ENCODE measurements at regions not wholly inside any gene's neighbourhood (a gene's known extent, or its start where the extent isn't known, plus 50 kb on each side); places are given as distances from the start of the nearest gene placed in this dataset.
"Not testable (repeated sequence)": the region's sequence is repeated elsewhere in the genome, so short reads cannot be mapped to it uniquely, and the experiment has no call there.

DNA sequence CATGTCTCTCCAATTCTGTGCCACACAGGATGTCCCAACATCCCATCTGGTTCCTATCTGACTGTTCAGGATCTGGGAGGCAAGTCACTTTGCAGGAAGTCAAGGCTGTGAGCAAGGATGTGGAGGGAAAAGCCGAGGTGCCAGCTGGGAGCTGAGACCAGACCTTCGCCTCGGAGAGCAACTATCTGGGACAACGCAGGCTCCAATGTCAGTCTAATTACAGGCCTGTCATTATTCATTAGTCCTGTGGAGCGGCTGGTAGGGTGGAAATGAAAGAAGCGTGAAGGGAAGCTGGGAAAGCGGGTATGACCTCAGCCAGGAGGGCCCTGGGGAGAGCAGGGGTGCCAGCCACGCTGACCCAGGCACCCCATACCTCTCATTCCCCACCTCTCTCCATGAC is 147.3 kb downstream of the UNC5CL start:
- peak; percentile 39 for DNase-seq (ENCODE audit: low spot score)
- intact Hi-C loops (cut with DNase I): no loop called here

DNA sequence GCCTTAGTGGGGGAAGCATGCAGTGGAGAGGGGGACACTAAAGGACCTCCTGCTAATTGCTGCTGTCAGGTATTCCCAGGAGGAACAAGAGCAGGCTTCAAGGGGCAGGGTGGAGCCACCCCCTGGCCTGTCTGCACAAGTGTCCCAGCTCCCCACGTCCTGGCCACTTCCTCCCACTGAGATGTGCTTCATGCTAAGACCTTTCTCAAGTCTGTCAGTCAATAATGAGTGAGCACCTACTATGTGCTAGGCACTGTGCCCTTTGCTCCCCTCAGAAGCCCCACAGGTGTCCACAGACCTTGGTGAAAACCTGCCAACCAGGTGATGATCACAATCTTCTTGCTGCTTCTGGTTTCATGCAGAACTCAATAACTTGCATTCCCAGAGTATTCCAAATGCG is 147.9 kb downstream of the UNC5CL start:
- intact Hi-C loops (cut with DNase I): no loop called here
- DNase-seq (ENCODE audit: low spot score): no peak

DNA sequence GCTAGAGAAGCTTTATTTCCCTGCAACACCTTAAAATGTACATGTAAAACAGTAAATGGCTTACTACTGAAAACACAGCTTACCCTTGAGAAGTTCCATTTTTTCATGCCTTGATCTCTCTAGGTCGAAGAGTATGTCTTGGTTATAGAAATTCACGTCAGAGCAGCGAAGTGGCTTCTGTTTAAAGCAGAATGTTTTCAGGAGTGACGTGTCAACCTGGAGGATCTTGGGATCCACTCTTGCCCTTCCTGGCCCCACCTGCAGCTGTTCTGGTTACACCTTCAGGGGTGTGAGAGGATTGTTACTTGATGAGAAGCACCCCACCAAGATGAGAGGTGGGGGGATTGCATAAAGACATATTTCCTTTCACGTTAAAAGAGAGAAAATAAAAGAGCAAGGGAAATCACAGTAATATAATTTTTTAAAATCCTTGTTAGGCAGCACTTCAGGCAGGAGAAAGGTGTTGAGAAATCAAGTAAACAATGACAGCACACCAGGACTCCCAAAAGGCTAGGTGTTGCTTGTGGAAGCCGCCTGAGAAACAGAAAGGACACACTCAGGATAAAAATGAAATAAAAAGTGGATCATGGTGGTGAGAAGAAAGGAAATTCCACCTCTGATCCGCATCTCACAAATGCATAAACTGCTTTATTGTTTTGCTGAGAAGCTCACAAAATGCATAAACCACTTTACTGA is 149.7 kb downstream of the UNC5CL start:
- DNase-seq (ENCODE audit: low spot score): peak; percentile 10
- intact Hi-C loops (cut with DNase I): no loop called here

DNA sequence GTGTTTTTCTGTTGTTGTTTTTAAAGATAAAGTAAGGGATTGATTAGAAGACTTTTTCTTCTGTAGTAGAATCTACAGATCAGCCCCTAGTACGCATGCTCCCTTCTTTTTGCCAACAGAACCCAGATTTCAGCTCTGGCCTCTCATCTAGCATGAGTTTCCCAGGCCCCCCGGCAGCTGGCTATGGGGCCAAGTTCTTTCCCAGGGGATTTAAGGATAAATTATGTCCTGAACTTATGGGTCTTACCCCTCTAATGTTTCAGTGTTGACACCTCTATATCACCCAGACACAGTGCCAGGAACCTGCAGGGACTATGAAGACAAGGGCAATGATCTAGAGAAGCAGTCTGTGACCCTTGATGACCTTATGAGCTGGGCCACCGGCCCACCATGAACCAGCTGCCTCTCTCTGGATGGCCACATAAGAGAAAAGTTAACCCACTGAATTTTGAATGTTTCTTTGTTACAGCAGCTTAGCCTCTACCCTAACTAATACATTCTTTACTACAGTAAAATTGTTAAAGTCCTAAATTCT is 150.5 kb downstream of the UNC5CL start:
- no peak for DNase-seq (ENCODE audit: low spot score)

DNA sequence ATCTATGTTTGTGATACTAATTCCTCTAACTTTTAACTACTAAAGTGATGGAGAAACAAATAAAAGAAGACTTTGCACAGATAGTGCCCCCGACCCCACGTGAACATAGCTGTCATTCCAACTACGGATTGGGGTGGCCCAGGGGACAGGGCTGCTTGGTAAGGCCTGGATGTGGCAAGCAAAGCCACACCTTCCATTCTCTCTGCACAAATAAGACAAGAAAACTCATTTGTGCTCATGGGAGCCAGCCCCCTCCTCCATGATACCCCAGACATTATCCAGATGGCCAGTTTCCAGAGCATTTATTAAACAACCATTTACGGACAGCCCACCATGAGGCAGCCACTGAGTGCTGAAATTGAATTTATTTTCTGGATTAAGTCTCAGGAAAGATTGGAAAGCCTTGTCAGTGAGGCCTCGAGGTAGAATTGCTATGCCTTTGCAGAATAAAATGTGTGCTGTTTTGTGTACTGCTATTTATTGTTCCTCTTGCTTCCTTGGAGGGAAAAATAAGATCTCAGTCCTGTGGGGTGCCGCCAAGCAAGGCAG is 151.2 kb downstream of the UNC5CL start:
- DNase-seq (ENCODE audit: low spot score): no peak
- intact Hi-C loops (cut with DNase I): no loop called here

More for the DNA sequence above, 150.5 kb downstream of the UNC5CL start:
- intact Hi-C loops (cut with DNase I): no loop called here

DNA sequence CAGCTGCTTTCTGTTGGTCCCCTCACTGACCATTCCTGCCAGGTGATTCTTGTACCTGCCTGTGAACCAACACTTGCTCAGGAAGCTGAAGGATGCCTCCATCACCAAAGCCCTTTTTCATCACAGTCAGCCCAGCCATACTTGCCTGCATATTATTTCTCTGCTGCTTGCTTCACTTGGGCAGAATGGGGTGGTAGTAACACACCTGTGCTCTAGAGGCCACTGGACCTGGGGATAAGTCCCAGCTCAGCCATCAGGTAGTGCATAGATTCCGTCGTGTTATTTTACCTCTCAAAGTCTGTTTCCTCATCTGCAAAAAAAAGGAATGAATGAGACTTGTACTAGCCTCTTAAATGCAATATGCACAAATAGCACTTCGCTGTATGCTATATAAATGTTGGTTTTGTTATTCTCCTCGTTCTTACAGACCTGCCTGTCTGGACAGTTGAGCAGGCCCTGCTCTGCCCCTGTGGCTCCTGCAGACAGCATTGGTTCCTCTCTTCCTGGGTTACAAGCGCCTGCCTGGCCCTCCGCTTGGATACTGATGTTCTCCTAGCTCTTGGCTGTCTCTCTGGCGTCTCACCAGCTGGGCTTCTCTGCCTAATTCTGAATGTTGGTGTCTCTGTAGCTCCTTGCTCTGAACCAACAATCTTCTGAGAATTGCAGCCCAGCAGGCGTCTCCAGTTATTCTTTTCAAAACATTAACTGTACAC is 151.8 kb downstream of the UNC5CL start:
- DNase-seq (ENCODE audit: low spot score): peak; percentile 19
- intact Hi-C loops (cut with DNase I): no loop called here

DNA sequence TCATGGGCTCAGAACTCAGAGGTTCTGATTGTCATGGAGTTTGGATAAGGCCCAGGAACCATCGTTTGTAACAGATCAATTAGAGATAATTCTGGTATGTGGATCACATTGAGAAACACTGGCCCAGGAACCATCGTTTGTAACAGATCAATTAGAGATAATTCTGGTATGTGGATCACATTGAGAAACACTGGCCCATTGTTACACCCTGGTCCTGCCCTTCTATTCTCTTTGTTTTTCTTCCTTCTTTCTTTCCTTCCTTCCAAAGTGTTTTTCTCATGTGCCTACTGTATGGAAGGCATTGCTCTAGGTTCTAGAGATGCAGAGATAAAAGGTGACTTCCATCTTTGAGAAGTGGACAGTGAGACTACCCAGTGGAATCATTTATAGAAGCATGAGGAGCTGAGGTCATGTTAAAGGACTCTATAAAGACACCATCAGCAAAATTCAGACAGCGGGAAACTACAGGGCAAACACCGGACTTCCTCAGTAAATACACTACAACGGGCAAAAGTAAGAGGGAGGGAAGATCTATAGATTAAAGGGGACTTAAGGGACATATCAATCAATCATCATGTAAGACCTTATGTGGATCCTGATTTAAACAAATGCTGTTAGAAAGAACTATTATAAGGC is 153.8 kb downstream of the UNC5CL start:
- intact Hi-C loops (cut with DNase I): no loop called here
- no peak for DNase-seq (ENCODE audit: low spot score)

DNA sequence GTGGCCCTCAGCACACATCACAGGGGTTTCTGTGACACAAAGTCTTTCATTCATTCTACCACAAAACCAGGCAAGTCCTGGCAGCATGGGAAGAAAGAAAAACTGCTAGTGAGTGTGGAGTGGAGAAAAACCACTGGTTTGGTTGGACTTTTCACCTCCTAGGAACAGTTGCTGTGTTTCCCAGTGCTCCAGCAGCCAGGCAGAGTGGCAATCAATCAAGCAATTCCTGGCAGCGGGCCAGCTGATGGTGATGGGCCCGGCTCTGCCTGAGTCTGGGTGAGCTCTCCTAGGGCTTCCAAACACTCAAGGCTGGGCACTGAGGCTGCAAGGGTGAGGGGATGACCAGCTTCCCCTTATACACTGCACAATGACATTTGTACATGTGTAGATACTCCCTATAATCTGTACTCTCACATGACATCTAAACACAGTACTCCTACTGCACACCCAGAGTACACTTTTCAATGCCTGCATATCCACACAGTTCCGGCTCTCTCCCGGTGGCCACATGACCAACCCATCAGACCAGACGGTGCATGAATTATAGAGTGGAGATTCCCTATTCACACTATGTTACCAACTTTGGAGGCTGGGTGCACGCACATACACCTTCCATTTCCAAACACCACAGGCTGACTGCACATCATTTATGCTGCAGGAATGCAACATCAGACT is 156.6 kb downstream of the UNC5CL start:
- DNase-seq (ENCODE audit: low spot score): no peak
- intact Hi-C loops (cut with DNase I): no loop called here

DNA sequence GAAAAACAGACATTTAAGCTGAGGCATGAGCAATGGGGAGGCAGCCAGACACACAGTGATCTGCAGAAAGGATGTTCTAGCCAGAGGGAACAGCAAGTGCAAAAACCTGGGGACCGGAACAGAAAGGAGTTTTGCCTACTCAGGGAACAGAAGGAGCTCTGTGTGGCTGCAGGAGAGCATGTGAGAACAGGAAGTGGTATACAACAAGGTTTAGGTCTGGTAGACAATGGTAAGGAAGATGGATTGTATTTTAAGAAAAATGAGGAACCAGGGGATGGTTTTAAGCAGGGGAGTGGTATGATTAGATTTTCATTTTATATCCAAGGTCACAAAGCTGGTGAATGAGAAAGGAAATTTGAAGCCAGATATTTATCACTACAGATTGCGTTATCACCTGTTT is 157.5 kb downstream of the UNC5CL start:
- no peak for DNase-seq (ENCODE audit: low spot score)
- intact Hi-C loops (cut with DNase I): no loop called here

DNA sequence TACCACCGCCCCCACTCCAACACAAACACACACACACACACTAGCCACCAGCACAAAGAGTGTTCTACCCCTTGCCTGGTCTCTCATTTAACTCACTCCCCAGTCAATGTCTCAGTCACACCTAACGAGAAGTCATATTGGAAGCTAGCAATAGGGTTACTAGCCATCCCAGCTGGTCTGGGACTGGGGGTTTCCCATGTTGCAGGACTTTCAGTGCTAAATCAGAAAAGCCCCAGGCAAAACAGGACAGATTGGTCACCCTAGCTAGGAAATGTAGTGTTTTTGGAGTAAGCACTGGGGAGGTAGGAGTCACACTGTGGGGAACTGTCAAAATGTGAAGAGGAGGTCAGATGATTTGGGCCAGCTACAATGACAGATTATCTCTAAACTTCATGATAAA is 158.1 kb downstream of the UNC5CL start:
- intact Hi-C loops (cut with DNase I): no loop called here
- DNase-seq (ENCODE audit: low spot score): no peak

DNA sequence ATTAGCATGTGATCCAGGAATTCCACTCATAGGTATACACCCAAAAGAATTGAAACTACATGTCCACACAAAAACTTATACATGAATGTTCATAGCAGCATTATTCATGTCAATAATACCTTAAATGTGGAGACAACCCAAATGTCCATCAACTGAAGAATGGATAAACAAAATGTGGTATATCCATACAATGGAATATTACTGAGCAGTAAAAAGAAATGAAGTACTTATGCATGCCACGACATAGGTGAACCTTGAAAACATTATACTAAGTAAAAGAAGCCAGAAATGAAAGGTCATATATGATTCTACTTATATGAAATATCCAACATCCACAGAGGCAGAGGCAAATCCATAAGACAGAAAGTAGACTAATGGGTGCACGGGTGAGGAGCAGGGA is 159.9 kb downstream of the UNC5CL start:
- intact Hi-C loops (cut with DNase I): no loop called here
- no peak for DNase-seq (ENCODE audit: low spot score)

DNA sequence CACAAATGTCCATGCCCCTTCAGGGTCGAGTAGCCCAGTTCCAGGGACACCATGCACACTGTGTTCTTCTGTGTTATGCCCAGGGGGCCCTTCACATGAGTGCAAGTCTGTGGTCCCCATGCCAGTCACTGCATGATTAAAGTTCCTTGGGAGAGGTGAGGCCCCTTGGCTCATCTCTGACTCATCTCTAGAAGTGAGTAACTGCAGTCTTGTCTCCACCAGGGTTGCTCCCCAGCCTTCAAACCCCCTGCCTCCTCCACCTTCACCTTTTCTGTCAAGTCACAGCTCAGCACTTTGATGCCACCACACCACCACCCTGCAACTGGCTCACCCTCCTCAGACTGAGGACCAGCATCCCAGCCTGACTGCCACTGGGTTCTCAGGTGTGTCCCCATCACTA is 161.7 kb downstream of the UNC5CL start:
- no peak for DNase-seq (ENCODE audit: low spot score)
- intact Hi-C loops (cut with DNase I): no loop called here

DNA sequence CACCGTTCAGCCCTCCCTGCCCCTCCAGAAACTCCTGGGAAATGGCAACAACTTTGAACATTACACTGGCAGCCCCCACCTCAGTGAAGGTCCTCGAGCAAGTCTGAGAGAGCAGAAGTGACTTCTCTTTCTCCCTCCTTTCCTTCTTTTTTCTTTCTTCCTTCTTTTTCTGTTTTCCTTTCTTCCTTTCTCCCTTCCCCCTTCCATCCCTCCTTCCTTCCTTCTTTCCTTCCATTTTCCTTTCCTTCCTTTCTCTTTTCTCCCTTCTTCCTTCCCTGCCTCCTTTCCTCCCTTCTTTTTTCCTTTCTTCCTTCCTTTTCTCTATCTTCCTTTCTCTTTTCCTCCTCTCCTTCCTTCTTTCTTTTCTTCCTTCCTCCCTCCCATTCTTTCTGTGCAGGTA is 162.7 kb downstream of the UNC5CL start:
- DNase-seq (ENCODE audit: low spot score): no peak
- intact Hi-C loops (cut with DNase I): no loop called here

DNA sequence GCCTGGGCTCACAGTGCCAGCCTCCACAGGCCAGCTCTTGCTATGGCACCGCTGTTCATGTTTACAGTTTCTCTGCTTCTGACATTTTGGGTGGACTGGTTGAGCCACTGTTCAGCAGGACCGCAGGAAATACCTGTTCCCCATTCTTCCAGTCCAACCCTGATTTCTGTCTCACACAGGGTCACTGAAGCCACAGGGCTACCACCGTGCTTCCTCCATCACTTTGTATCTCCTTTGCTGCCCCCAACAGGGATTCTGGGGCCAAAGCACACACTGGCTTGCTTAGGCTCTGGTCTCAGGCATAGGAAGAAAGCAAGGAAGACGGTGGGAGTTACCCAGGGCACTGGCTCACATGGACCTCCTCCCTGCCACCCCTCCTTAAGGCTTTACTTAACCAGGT is 164.5 kb downstream of the UNC5CL start:
- no peak for DNase-seq (ENCODE audit: low spot score)
- intact Hi-C loops (cut with DNase I): no loop called here

DNA sequence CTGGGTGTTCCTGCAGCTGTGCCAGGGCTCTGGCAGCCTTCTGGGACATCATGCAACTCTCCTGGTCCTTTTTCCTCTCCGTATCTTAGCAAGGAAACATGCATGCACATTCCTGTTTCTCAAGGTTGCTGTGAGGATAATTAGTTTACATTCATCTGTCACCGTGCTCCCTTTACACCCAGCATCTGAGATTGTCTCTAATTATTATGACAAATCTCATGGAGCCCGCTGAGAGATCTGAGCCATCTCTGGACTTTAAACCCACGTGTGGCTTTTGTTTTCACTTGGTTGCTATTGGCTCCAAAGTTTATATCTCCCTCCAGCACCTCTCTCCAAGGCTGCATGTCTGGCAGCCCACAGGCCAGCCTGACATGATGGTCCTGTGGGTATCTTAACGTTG is 167.6 kb downstream of the UNC5CL start:
- DNase-seq (ENCODE audit: low spot score): no peak
- intact Hi-C loops (cut with DNase I): no loop called here

DNA sequence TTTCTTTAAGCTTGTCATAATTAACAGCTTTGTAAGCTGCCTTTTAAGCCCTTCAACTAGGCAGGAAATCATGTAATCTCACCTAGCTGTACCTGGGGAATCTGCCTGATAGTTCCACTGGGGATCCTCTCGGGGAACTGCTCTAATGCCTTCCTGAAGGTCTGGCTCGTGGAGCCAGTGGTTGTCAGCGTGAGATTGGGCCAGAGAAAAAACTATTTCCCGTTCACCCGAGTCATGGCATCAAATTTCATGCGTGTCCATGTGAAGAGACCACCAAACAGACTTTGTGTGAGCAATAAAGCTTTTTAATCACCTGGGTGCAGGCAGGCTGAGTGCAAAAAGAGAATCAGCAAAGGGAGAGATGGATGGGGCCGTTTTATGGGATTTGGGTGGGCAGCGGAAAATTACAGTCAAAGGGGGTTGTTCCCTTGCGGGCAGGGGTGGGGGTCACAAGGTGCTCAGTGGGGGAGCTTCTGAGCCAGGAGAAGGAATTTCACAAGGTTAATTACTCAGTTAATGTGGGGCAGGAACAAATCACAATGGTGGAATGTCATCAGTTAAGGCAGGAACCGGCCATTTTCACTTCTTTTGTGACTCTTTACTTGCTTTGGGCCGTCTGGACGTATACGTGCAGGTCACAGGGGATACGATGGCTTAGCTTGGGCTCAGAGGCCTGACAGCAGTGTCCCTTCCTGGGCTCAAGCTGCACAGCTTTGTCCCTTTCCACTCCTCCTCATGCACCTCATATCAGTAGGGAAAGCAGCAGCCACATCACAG is 170.7 kb downstream of the UNC5CL start:
- DNase-seq (ENCODE audit: low spot score); intact Hi-C loops (cut with DNase I): not testable (repeated sequence)

DNA sequence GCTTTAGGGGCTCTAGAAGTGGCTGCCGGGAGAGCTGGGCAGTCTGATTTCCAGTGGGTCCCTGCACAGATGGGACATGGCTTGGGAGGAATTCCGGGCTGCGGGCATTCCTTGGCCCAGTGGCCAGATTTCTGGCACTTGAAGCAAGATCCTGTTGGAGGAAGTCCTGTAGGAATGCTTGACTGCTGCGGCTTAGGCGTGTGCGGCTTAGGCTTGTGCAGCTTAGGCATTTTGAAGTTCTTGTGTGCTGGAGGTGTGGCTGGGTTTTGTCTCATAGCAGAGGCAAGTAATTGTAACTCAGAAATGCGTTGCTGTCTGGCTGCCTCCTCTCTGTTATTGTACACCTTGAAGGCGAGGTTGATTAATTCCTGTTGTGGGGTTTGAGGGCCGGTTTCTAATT is 171.5 kb downstream of the UNC5CL start:
- DNase-seq (ENCODE audit: low spot score); intact Hi-C loops (cut with DNase I): not testable (repeated sequence)

DNA sequence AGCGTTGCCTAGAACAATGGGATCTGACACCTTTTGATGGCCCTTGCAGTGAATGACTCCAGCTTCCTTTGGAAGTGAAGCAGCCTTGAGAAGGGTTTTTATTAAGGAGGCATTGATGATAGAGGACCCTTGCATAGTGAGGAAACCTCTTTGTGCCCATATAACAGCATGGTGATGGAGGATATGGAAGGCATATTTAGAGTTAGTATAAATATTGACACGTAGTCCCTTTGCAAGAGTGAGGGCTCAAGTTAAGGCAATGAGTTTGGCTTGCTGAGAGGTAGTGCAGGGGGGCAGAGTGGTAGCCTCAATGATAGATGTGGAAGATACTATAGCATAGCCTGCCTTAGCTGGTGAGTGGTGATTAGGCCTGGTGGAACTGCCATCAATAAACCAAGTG is 173.8 kb downstream of the UNC5CL start:
- DNase-seq (ENCODE audit: low spot score); intact Hi-C loops (cut with DNase I): not testable (repeated sequence)

DNA sequence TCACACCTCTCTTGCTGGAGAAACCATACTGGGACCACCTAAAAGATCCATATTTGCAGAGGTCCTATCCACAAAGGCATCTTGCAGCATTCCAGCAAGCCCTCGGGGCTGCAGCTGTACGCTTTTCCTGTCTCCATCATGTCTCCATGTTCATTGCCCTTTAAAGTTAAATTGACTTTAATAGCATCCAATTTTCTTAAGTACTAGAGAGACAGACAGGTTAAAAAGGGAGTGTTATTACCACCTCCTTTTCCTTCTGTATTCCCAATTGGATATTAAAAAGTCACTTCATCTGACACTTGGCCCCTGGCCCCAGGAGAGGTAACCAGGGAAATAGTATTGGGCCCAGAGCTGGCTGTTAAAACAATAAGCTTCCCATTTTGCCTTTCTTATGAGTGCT is 178.6 kb downstream of the UNC5CL start:
- no peak for DNase-seq (ENCODE audit: low spot score)
- intact Hi-C loops (cut with DNase I): no loop called here

All from cardiac septum (tissue), 1 donor.